A673 (cell line): ENCODE measurements at regions not wholly inside any gene's neighbourhood (a gene's known extent, or its start where the extent isn't known, plus 50 kb on each side); places are given as distances from the start of the nearest gene placed in this dataset.

Experiments
- CTCF ChIP-seq: fragments of 300-800, 200-600 bp; sonication (generic); conservative IDR thresholded peaks from 2 replicates; pipeline ENCODE4 v1.5.1; 2017; ENCODE audit warnings: low read depth, mild to moderate bottlenecking, antibody characterized with exemption, low read length, moderate library complexity, mixed read lengths
- EZH2 ChIP-seq: fragments of 200-600 bp; sonication (generic); IDR thresholded peaks from 2 replicates; pipeline ENCODE4 v1.6.1; 2017; ENCODE audit warnings: borderline replicate concordance, low read depth, mild to moderate bottlenecking, mixed read lengths, antibody characterized with exemption, low read length; ENCODE audit not compliant: poor library complexity, severe bottlenecking

- TF ChIP-seq CTCF (no peak), EZH2 (no peak)
These were observed 97.2 kb downstream of the DACT2 start for GRCh38 chr6:168222115-168223043.
